Right atrium auricular region (tissue), 2 donors: ENCODE measurements at regions not wholly inside any gene's neighbourhood (a gene's known extent, or its start where the extent isn't known, plus 50 kb on each side); places are given as distances from the start of the nearest gene placed in this dataset.
A peak's percentile ranks its signal among the peaks of the same experiment; 100 is the strongest.

ENCODE experiments used
- DNase-seq: peaks from one replicate; pipeline ENCODE4 v3.0.0-alpha.2; 2019; ENCODE audit warnings: low spot score
- H3K27ac ChIP-seq, 2 donors: fragments of 200-600 bp; sonication (generic); 1 replicate in 1 of 2; 2 replicates in 1 of 2; pipeline ENCODE4 v1.5.1; 2016 to 2019
- H3K27me3 ChIP-seq, 2 donors: fragments of 200-600 bp; sonication (generic); one replicate each; pipeline versions ENCODE4 v1.5.1 to v1.6.0; 2017 to 2019
- H3K36me3 ChIP-seq: fragments of 200-600 bp; sonication (generic); one replicate; pipeline ENCODE4 v1.5.1; 2016
- H3K4me1 ChIP-seq, 2 donors: fragments of 200-600 bp; sonication (generic); one replicate each; pipeline versions ENCODE4 v1.5.1 to v1.6.0; 2017 to 2019
- H3K4me3 ChIP-seq, 2 donors: fragments of 200-600 bp; sonication (generic); 1 replicate in 1 of 2; 2 replicates in 1 of 2; pipeline ENCODE4 v1.5.1; 2017 to 2019; ENCODE audit warnings: mild to moderate bottlenecking in 1 of 2, moderate library complexity in 1 of 2
- H3K9me3 ChIP-seq, 2 donors: fragments of 200-600 bp; sonication (generic); one replicate each; pipeline ENCODE4 v1.5.1; 2019
- TF ChIP-seq, protein P1 (sequence below), 2 donors: fragments of 200-600 bp; sonication (generic); IDR thresholded peaks; one replicate each; pipeline ENCODE4 v1.5.1; 2019; ENCODE audit warnings: antibody characterized with exemption in 2 of 2

- Histone ChIP-seq H3K4me3 (no peak overlapping the region), H3K9me3 (no peaks in the 10 kb centered on the region), H3K27me3 (no peaks in the 10 kb centered on the region), H3K36me3 (no peaks in the 10 kb centered on the region), H3K4me1 (peaks cover 0 to 16% of the 10 kb centered on the region in 2 donors), H3K27ac (no peak overlapping the region)
- TF ChIP-seq, protein P1, sequence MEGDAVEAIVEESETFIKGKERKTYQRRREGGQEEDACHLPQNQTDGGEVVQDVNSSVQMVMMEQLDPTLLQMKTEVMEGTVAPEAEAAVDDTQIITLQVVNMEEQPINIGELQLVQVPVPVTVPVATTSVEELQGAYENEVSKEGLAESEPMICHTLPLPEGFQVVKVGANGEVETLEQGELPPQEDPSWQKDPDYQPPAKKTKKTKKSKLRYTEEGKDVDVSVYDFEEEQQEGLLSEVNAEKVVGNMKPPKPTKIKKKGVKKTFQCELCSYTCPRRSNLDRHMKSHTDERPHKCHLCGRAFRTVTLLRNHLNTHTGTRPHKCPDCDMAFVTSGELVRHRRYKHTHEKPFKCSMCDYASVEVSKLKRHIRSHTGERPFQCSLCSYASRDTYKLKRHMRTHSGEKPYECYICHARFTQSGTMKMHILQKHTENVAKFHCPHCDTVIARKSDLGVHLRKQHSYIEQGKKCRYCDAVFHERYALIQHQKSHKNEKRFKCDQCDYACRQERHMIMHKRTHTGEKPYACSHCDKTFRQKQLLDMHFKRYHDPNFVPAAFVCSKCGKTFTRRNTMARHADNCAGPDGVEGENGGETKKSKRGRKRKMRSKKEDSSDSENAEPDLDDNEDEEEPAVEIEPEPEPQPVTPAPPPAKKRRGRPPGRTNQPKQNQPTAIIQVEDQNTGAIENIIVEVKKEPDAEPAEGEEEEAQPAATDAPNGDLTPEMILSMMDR (IDR thresholded peaks at IDR 0.05): no peak
- DNase-seq: no peak
Observed at GRCh38 chr2:41993435-41993925, 54.3 kb upstream of the PKDCC start.

DNA sequence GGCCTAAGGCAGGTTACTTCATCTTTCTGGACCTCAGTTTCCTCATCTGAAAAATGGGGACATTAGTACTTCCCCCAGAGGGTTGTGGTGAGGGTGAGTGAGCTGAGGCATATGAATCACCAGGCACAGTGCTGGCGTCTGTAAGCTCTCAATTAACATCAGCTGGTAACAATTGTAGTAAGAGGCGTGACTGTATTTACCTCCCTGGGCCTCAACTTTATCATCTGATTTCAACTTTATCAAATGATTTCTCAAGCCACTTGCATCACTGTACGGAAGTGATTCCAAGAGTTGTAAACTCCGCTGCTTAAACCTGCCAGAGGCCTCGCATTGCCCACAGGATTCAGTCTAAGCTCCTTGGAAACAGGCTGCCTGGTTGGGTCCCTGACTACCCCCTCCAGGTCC is 53.6 kb upstream of the PKDCC start:
- TF ChIP-seq, protein P1 (IDR thresholded peaks at IDR 0.05): no peak
- Histone ChIP-seq H3K9me3 (no peaks in the 10 kb centered on the region), H3K27ac (no peak overlapping the region), H3K36me3 (no peaks in the 10 kb centered on the region), H3K4me3 (no peak overlapping the region), H3K27me3 (no peaks in the 10 kb centered on the region), H3K4me1 (peaks cover 0 to 20% of the 10 kb centered on the region in 2 donors)
- DNase-seq: no peak

GRCh38 chr2:41994661-41995060 is 53.2 kb upstream of the PKDCC start:
- H3K27me3 ChIP-seq: no peaks in the 10 kb centered on the region
- H3K9me3 ChIP-seq: no peaks in the 10 kb centered on the region
- TF ChIP-seq, protein P1 (IDR thresholded peaks at IDR 0.05): no peak
- no peak for DNase-seq
- H3K4me1 ChIP-seq: peaks cover 0 to 16% of the 10 kb centered on the region in 2 donors
- no peaks in the 10 kb centered on the region for H3K36me3 ChIP-seq
- H3K4me3 ChIP-seq: no peak overlapping the region
- no peak overlapping the region for H3K27ac ChIP-seq

DNA sequence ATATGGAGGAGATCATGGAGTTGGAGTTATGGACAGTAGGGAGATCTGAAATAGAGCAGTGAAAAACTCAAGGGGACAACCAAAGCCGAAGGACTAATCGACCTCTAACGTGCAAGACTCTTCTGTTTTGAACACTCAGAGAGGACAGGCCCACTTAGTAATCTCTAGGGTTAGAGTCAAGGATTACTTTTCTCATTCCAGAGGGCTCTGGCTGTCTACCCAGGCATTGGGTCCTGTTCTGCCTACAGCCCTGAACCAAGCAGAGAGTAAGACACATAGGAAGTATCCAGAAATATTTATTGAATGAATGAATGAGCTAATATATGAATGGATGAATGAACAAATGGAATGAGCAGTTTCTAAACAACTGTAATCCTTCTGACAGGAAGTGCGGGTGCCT is 50.3 kb upstream of the PKDCC start:
- Histone ChIP-seq H3K9me3 (no peaks in the 10 kb centered on the region), H3K27ac (peak overlapping the region in 1 of 2 donors; percentile 75), H3K36me3 (no peaks in the 10 kb centered on the region), H3K27me3 (no peaks in the 10 kb centered on the region), H3K4me1 (peaks cover 0 to 11% of the 10 kb centered on the region in 2 donors), H3K4me3 (no peak overlapping the region)
- DNase-seq: no peak
- TF ChIP-seq, protein P1 (IDR thresholded peaks at IDR 0.05): no peak
